Esophagus squamous epithelium (tissue), 4 donors: ENCODE measurements at regions not wholly inside any gene's neighbourhood (a gene's known extent, or its start where the extent isn't known, plus 50 kb on each side); places are given as distances from the start of the nearest gene placed in this dataset.

Experiments
- CTCF ChIP-seq, 6 experiments: fragments of 450-650 bp in 4 of 6; fragments of 200-600 bp in 2 of 6; sonication (generic) in 2 of 6; IDR thresholded peaks; one replicate each; pipeline ENCODE4 v1.5.1; 2016 to 2019; ENCODE audit warnings: antibody characterized with exemption in 6 of 6, mild to moderate bottlenecking in 4 of 6, moderate library complexity in 4 of 6
- POLR2A ChIP-seq, 4 donors: fragments of 450-650 bp; IDR thresholded peaks; one replicate each; pipeline ENCODE4 v1.6.1; 2017; ENCODE audit warnings: antibody characterized with exemption in 4 of 4, mild to moderate bottlenecking in 4 of 4, moderate library complexity in 3 of 4

- TF ChIP-seq CTCF (IDR thresholded peaks at IDR 0.05) (no peak), POLR2A (IDR thresholded peaks at IDR 0.05) (no peak)
Observed at GRCh38 chr15:97177151-97177577, 783.3 kb upstream of the ARRDC4 start.
